HCT116 (cell line): ENCODE measurements at regions not wholly inside any gene's neighbourhood (a gene's known extent, or its start where the extent isn't known, plus 50 kb on each side); places are given as distances from the start of the nearest gene placed in this dataset.

Experiments used
- ATAC-seq: fragments of 200-7000 bp; cut with Tn5 transposase; 2 replicates; pipeline ENCODE4 v1.9.1; 2020; ENCODE audit warnings: mild to moderate bottlenecking, moderate library complexity
- BruUV-seq: library from RNA; stranded (reverse); fragments of 400-500 nt; replicated peaks from 2 replicates; lab custom pipeline; 2021; lab: Mats Ljungman, UMichigan
- CTCF ChIA-PET: fragments of 300-600 bp; sonication (Branson Sonifier 250); formaldehyde crosslinking; loops from one replicate; lab custom pipeline; 2021; ENCODE audit warnings: antibody characterized with exemption; lab: Charles Lee
- POLR2A ChIA-PET: fragments of 300-600, 350-600 bp; sonication (Branson Sonifier 250); formaldehyde crosslinking; loops from one replicate; lab custom pipeline; 2021; ENCODE audit warnings: antibody characterized with exemption; lab: Charles Lee
- RAD21 ChIA-PET, 2 experiments: fragments of 300-600 bp; sonication (Branson Sonifier 250); formaldehyde crosslinking; loops; one replicate each; lab custom pipeline; 2023; ENCODE audit warnings: low total read pairs in 2 of 2; ENCODE audit not compliant: uncharacterized antibody in 2 of 2, unreplicated experiment in 2 of 2, low non-redundant PET in 1 of 2; lab: Charles Lee
- DNase-seq: peaks from one replicate; pipeline ENCODE4 v3.0.0-alpha.2; 2010; ENCODE audit warnings: low read depth, low spot score
- H2AFZ ChIP-seq: fragments of 200-600 bp; shearing (Covaris generic), sonication (generic); 2 replicates; pipeline ENCODE4 v1.6.1; 2017; ENCODE audit warnings: low read depth, mixed run types, mixed read lengths, antibody characterized with exemption, low read length; ENCODE audit not compliant: poor library complexity, severe bottlenecking
- H3K27ac ChIP-seq: 2 replicates; pipeline ENCODE4 v1.5.1; 2012; ENCODE audit warnings: low read depth, low read length
- H3K27me3 ChIP-seq: fragments of 200-600 bp; sonication (generic); 2 replicates; pipeline ENCODE4 v1.6.1; 2016; ENCODE audit warnings: mixed run types, low read length, mixed read lengths; ENCODE audit not compliant: insufficient read depth
- H3K36me3 ChIP-seq, 2 experiments: fragments of 200-500 bp in 1 of 2; fragments of 200-600 bp in 1 of 2; sonication (Bioruptor generic) in 1 of 2; sonication (generic) in 1 of 2; 2 replicates each; pipeline versions ENCODE4 v1.5.1 to v1.6.1; 2014 to 2016; ENCODE audit warnings: low read length in 2 of 2, inconsistent platforms in 1 of 2, mixed read lengths in 1 of 2, mixed run types in 1 of 2; ENCODE audit not compliant: insufficient read depth in 2 of 2, control insufficient read depth in 1 of 2
- H3K4me1 ChIP-seq, 2 experiments: fragments of 200-600 bp in 1 of 2; sonication (generic) in 1 of 2; 2 replicates each; pipeline versions ENCODE4 v1.5.1 to v1.6.1; 2012 to 2017; ENCODE audit warnings: low read length in 2 of 2, inconsistent platforms in 1 of 2, mild to moderate bottlenecking in 1 of 2, mixed read lengths in 1 of 2, mixed run types in 1 of 2, moderate library complexity in 1 of 2; ENCODE audit not compliant: insufficient read depth in 2 of 2, control insufficient read depth in 1 of 2
- H3K4me2 ChIP-seq: fragments of 200-600 bp; sonication (generic); 2 replicates; pipeline ENCODE4 v1.6.1; 2017; ENCODE audit warnings: mixed run types, low read length, mixed read lengths
- H3K4me3 ChIP-seq, 2 experiments: fragments of 200-600 bp in 1 of 2; sonication (generic) in 1 of 2; replicated peaks in 1 of 2; 2 replicates each; pipeline ENCODE4 v1.5.1; 2011 to 2016; ENCODE audit warnings: low read length in 2 of 2, control low read depth in 1 of 2, low read depth in 1 of 2, mild to moderate bottlenecking in 1 of 2, mixed read lengths in 1 of 2, mixed run types in 1 of 2
- H3K79me2 ChIP-seq: fragments of 200-600 bp; sonication (generic); 2 replicates; pipeline ENCODE4 v1.6.1; 2017; ENCODE audit warnings: mild to moderate bottlenecking, mixed run types, low read length, moderate library complexity, mixed read lengths; ENCODE audit not compliant: insufficient read depth
- H3K9ac ChIP-seq: fragments of 200-600 bp; sonication (generic); 2 replicates; pipeline ENCODE4 v1.6.1; 2016; ENCODE audit warnings: low read length, mixed read lengths
- H3K9me2 ChIP-seq: fragments of 200-600 bp; sonication (generic), shearing (Covaris generic); 2 replicates; pipeline ENCODE4 v1.6.1; 2017; ENCODE audit warnings: mixed run types, mild to moderate bottlenecking, moderate library complexity; ENCODE audit not compliant: insufficient read depth
- H3K9me3 ChIP-seq, 2 experiments: fragments of 200-500 bp in 1 of 2; fragments of 200-600 bp in 1 of 2; sonication (Bioruptor generic) in 1 of 2; sonication (generic) in 1 of 2; 2 replicates each; pipeline ENCODE4 v1.6.1; 2014 to 2017; ENCODE audit warnings: low read length in 2 of 2, mixed read lengths in 2 of 2, inconsistent platforms in 1 of 2, low read depth in 1 of 2, mild to moderate bottlenecking in 1 of 2, mixed run types in 1 of 2, moderate library complexity in 1 of 2; ENCODE audit not compliant: control insufficient read depth in 1 of 2, insufficient read depth in 1 of 2
- H4K20me1 ChIP-seq: fragments of 200-600 bp; sonication (generic), shearing (Covaris generic); 2 replicates; pipeline ENCODE4 v1.6.1; 2017; ENCODE audit warnings: mixed run types, mild to moderate bottlenecking, moderate library complexity; ENCODE audit not compliant: insufficient read depth
- EZH2 ChIP-seq: fragments of 200-600 bp; sonication (generic); IDR thresholded peaks from 2 replicates; pipeline ENCODE4 v1.6.1; 2017; ENCODE audit warnings: antibody characterized with exemption, mixed run types
- EZH2phosphoT487 ChIP-seq: fragments of 200-600 bp; IDR thresholded peaks from 2 replicates; pipeline ENCODE4 v1.6.1; 2018; ENCODE audit warnings: antibody characterized with exemption, borderline replicate concordance
- POLR2AphosphoS5 ChIP-seq: IDR thresholded peaks from 2 replicates; pipeline ENCODE4 v1.6.1; 2011; ENCODE audit warnings: mild to moderate bottlenecking, low read depth, low read length, moderate library complexity
- SP1 ChIP-seq: IDR thresholded peaks from 2 replicates; pipeline ENCODE4 v1.6.1; 2012; ENCODE audit warnings: low read depth
- TCF7L2 ChIP-seq: IDR thresholded peaks from 2 replicates; pipeline ENCODE4 v1.7.0; 2011; ENCODE audit warnings: borderline replicate concordance, inconsistent platforms; ENCODE audit not compliant: insufficient read depth, insufficient read length; ENCODE audit errors: extremely low read depth
- ZFX ChIP-seq: fragments of 450-650 bp; IDR thresholded peaks from 2 replicates; pipeline ENCODE4 v1.6.1; 2017
- ZNF274 ChIP-seq: fragments of 200-500 bp; sonication (Bioruptor generic); IDR thresholded peaks from 2 replicates; pipeline ENCODE4 v1.6.1; 2014; ENCODE audit warnings: mild to moderate bottlenecking, low read depth, low read length, inconsistent platforms
- intact Hi-C: fragments of 100-400 bp; cut with micrococcal nuclease; formaldehyde crosslinking; loops from 2 replicates; pipeline ENCODE4 v1.10.0; 2022
- TF ChIP-seq, protein P1 (sequence below), 3 experiments: fragments of 200-600 bp in 1 of 3; sonication (generic) in 1 of 3; IDR thresholded peaks in 2 of 3; conservative IDR thresholded peaks in 1 of 3; 2 replicates each; pipeline ENCODE4 v1.5.1; 2012 to 2017; ENCODE audit warnings: low read depth in 2 of 3, low read length in 2 of 3, antibody characterized with exemption in 1 of 3, borderline replicate concordance in 1 of 3, control low read depth in 1 of 3, mild to moderate bottlenecking in 1 of 3, mixed read lengths in 1 of 3, mixed run types in 1 of 3, moderate library complexity in 1 of 3; ENCODE audit not compliant: insufficient read depth in 1 of 3
- TF ChIP-seq, protein P2 (sequence below): IDR thresholded peaks from 2 replicates; pipeline ENCODE4 v1.6.1; 2011; ENCODE audit warnings: mild to moderate bottlenecking, low read length, moderate library complexity; ENCODE audit not compliant: insufficient replicate concordance; ENCODE audit errors: extremely low read depth

DNA sequence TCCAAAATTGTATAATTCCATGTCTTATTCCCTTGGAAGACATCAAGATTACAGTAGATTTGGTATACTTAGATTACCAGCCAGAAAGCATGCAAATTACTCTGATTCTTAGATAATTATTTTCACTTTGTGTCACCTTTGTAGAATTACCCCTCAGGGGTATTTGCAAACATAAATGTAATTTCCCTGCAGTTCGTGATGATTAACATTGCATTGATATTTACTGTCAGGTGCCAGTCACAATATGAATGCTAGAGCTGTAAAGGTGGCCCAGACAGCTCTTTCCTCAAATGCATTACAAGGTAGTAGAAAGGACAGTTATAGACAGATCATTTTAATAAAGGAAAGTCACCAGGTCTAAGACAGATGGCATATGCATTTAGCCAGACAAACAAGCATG lies 1537.5 kb upstream of the PIK3C3 start:
- Histone ChIP-seq H3K27ac (no peak overlapping the region), H3K9me3 (peaks cover 0 to 4% of the 10 kb centered on the region in 2 experiments; a peak in 2 of 4 replicates), H2AFZ (no peak overlapping the region), H3K36me3 (no peaks in the 10 kb centered on the region), H4K20me1 (no peaks in the 10 kb centered on the region), H3K9ac (no peak overlapping the region), H3K9me2 (no peaks in the 10 kb centered on the region), H3K4me1 (no peaks in the 10 kb centered on the region), H3K79me2 (no peaks in the 10 kb centered on the region), H3K4me3 (no peak overlapping the region), H3K27me3 (no peaks in the 10 kb centered on the region), H3K4me2 (no peak overlapping the region)
- ATAC-seq (no peak), DNase-seq (no peak)
- TF ChIP-seq SP1 (no peak), EZH2phosphoT487 (no peak), EZH2 (no peak), ZFX (no peak), TCF7L2 (no peak), ZNF274 (no peak), POLR2AphosphoS5 (no peak)
- TF ChIP-seq, protein P1, sequence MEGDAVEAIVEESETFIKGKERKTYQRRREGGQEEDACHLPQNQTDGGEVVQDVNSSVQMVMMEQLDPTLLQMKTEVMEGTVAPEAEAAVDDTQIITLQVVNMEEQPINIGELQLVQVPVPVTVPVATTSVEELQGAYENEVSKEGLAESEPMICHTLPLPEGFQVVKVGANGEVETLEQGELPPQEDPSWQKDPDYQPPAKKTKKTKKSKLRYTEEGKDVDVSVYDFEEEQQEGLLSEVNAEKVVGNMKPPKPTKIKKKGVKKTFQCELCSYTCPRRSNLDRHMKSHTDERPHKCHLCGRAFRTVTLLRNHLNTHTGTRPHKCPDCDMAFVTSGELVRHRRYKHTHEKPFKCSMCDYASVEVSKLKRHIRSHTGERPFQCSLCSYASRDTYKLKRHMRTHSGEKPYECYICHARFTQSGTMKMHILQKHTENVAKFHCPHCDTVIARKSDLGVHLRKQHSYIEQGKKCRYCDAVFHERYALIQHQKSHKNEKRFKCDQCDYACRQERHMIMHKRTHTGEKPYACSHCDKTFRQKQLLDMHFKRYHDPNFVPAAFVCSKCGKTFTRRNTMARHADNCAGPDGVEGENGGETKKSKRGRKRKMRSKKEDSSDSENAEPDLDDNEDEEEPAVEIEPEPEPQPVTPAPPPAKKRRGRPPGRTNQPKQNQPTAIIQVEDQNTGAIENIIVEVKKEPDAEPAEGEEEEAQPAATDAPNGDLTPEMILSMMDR (IDR thresholded peaks at IDR 0.05 in 2 of 3, conservative IDR thresholded peaks at IDR 0.05 in 1 of 3; ENCODE audit: borderline replicate concordance in 1 of 3, insufficient read depth in 1 of 3, low read depth in 2 of 3, low read length in 2 of 3) = no peak
- TF ChIP-seq, protein P2, sequence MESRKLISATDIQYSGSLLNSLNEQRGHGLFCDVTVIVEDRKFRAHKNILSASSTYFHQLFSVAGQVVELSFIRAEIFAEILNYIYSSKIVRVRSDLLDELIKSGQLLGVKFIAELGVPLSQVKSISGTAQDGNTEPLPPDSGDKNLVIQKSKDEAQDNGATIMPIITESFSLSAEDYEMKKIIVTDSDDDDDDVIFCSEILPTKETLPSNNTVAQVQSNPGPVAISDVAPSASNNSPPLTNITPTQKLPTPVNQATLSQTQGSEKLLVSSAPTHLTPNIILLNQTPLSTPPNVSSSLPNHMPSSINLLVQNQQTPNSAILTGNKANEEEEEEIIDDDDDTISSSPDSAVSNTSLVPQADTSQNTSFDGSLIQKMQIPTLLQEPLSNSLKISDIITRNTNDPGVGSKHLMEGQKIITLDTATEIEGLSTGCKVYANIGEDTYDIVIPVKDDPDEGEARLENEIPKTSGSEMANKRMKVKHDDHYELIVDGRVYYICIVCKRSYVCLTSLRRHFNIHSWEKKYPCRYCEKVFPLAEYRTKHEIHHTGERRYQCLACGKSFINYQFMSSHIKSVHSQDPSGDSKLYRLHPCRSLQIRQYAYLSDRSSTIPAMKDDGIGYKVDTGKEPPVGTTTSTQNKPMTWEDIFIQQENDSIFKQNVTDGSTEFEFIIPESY = no peak
- intact Hi-C loops = no loop called here
- no TSS peak for BruUV-seq
- ChIA-PET CTCF (no interaction called here), RAD21 (no interaction called here), POLR2A (no interaction called here)
